ENCODE measurements at regions not wholly inside any gene's neighbourhood (a gene's known extent, or its start where the extent isn't known, plus 50 kb on each side); places are given as distances from the start of the nearest gene placed in this dataset.

DNA sequence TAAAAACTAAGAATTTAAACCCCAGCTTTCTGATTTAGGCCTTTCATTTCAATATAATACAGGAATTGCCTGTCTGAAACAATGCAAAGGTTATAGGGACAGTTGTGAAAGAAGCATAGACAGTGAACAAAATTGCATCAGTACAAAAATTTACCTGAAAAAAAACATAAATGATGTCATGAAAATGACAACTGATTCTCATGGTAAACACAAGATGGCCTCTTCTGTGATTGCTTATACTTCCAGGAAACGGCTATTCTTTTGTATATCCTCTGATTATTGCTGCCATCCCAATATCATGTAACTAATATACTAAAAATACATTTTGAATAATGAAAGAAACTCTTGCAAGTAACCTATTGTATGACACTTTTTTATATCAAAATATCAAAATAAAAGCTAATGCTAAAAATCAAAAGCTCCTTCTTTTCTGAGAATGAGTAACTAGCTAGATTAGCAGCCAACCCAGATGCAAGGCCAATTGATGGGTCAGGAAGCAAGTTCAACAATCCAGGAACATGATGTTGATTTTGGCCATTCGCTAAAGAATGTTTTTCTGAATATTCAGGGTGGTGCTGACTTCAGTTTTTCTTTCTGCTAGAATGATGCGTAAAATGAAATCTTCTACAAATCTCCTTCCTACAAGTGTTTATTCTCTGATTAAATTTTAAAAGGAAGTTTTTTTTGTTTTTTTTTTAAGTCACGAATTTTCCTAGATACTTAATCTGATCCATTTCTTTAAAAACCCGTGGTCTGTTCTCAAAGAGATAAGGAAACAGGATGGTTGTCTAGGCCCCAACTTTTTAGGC, 83.6 kb downstream of the ALX1 start:
- intact Hi-C loops (cut with micrococcal nuclease): no loop called here
- Mint-ChIP-seq H3K4me1 (ENCODE audit: insufficient read depth, unreplicated experiment) (no peaks in the 10 kb centered on the region), H3K9me3 (ENCODE audit: unreplicated experiment) (no peaks in the 10 kb centered on the region), H3K27me3 (ENCODE audit: insufficient read depth, unreplicated experiment) (no peaks in the 10 kb centered on the region), H3K4me3 (ENCODE audit: unreplicated experiment) (no peak overlapping the region), H3K27ac (ENCODE audit: low read depth, unreplicated experiment) (no peak overlapping the region), H3K36me3 (ENCODE audit: insufficient read depth, unreplicated experiment) (no peaks in the 10 kb centered on the region)
- TF ChIP-seq, protein P1, sequence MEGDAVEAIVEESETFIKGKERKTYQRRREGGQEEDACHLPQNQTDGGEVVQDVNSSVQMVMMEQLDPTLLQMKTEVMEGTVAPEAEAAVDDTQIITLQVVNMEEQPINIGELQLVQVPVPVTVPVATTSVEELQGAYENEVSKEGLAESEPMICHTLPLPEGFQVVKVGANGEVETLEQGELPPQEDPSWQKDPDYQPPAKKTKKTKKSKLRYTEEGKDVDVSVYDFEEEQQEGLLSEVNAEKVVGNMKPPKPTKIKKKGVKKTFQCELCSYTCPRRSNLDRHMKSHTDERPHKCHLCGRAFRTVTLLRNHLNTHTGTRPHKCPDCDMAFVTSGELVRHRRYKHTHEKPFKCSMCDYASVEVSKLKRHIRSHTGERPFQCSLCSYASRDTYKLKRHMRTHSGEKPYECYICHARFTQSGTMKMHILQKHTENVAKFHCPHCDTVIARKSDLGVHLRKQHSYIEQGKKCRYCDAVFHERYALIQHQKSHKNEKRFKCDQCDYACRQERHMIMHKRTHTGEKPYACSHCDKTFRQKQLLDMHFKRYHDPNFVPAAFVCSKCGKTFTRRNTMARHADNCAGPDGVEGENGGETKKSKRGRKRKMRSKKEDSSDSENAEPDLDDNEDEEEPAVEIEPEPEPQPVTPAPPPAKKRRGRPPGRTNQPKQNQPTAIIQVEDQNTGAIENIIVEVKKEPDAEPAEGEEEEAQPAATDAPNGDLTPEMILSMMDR (IDR thresholded peaks at IDR 0.05; ENCODE audit: unreplicated experiment): no peak
- CTCF ChIA-PET: interaction anchor here (0.6 kb wide), 1 partner anchor 16 kb away, joined by 3 read pairs; no protein-coding TSS in a partner anchor
- BruUV-seq (replicated peaks): no TSS peak
- DNase-seq (ENCODE audit: unreplicated experiment): no peak
- POLR2A ChIA-PET: no interaction called here

DNA sequence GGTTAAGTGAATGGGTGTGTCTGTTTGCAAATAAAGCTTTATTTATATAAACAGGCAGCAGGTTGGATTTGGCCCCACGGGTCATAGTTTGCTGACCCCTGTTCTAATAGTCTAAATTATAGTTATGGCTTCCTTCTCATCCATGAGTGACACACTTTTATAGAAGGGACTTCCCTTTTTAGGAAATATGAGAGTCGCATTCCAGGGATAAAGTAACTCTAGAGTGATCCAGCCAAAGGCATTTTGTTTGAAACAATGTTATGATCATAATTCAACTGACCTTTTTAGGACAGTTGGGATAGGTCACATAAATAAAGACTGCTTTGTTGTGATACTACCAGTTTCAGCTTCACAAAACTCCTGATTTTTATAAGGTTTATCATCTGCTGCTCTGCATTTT, 87.9 kb downstream of the ALX1 start:
- Mint-ChIP-seq H3K27ac (ENCODE audit: low read depth, unreplicated experiment) (no peak overlapping the region), H3K36me3 (ENCODE audit: insufficient read depth, unreplicated experiment) (no peaks in the 10 kb centered on the region), H3K9me3 (ENCODE audit: unreplicated experiment) (no peaks in the 10 kb centered on the region), H3K27me3 (ENCODE audit: insufficient read depth, unreplicated experiment) (no peaks in the 10 kb centered on the region), H3K4me3 (ENCODE audit: unreplicated experiment) (no peak overlapping the region), H3K4me1 (ENCODE audit: insufficient read depth, unreplicated experiment) (peaks cover 7% of the 10 kb centered on the region)
- intact Hi-C loops (cut with micrococcal nuclease): no loop called here
- ChIA-PET CTCF (interaction anchor here (0.5 to 1.7 kb wide), 3 partner anchors 11 to 58 kb away, joined by 3 to 4 read pairs (median 4); no protein-coding TSS in a partner anchor), POLR2A (no interaction called here)
- no peak for DNase-seq (ENCODE audit: unreplicated experiment)
- TF ChIP-seq, protein P1 (IDR thresholded peaks at IDR 0.05; ENCODE audit: unreplicated experiment): no peak
- no TSS peak for BruUV-seq (replicated peaks)

DNA sequence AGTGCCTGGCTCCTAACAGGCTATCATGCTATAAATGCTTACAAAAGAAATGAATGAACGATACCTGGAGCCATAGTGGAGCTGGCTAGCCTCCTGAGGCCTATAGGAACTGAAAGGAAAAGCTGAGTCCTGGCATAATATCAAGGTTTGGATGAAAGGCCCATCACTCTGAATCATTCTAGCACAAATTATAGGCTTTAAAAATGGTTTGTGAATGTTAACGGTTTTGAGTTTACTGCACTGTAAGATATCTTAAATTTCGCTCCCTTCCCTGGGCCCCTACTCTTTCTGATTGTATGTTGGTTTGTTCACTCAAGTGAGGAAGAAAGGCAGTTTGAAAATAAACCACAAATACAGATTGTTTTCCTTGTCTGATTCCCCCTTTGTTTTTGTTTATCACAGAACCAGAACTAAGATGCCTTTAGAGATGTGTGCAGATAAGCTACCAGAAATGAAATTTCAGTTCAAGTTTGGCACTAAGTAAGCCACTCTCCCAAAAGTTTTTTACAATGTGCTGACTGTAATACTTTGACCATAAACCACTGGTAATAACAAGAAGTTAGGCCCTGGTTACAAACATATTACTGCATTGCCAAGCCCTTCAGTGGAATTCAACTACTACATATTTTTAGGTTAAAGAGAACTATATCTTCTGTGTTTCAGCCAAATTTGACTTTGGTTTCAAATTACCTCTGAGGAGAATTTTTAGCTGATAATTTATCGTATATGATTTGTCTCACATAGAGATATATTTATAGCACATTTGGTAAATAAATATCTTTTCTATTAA, 89.5 kb downstream of the ALX1 start:
- ChIA-PET POLR2A (interaction anchor here (0.6 kb wide), 1 partner anchor 15 kb away, joined by 3 read pairs; no protein-coding TSS in a partner anchor), CTCF (interaction anchor here (0.6 to 1.7 kb wide), 3 partner anchors 60 to 727 kb away, joined by 3 to 4 read pairs (median 3); no protein-coding TSS in a partner anchor)
- Mint-ChIP-seq H3K36me3 (ENCODE audit: insufficient read depth, unreplicated experiment) (no peaks in the 10 kb centered on the region), H3K27ac (ENCODE audit: low read depth, unreplicated experiment) (peak overlapping the region; percentile 31), H3K4me1 (ENCODE audit: insufficient read depth, unreplicated experiment) (peaks cover 7% of the 10 kb centered on the region), H3K27me3 (ENCODE audit: insufficient read depth, unreplicated experiment) (no peaks in the 10 kb centered on the region), H3K4me3 (ENCODE audit: unreplicated experiment) (no peak overlapping the region), H3K9me3 (ENCODE audit: unreplicated experiment) (no peaks in the 10 kb centered on the region)
- TF ChIP-seq, protein P1 (IDR thresholded peaks at IDR 0.05; ENCODE audit: unreplicated experiment): no peak
- no TSS peak for BruUV-seq (replicated peaks)
- DNase-seq (ENCODE audit: unreplicated experiment): no peak
- intact Hi-C loops (cut with micrococcal nuclease): no loop called here

DNA sequence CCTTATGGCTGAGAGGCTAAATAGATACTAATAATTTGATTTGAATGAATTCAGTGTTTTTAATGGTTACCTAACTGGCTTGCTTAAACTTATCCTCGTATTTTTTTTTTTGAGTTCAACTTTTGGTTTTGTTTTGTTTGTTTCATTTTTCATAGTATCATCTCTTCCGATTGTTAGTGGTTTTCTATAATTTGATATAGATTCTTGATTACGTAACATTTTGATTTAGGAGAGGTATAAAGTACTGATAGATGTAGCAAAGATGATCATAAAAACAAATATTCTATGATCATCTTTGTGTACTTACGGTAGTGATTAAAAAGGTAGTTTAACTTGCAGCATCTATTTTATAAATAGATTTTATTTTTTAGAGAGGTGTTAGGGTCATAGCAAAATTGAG, 93.0 kb downstream of the ALX1 start:
- no peak for DNase-seq (ENCODE audit: unreplicated experiment)
- POLR2A ChIA-PET: interaction anchor here (0.7 kb wide), 1 partner anchor 295 kb away, joined by 3 read pairs; no protein-coding TSS in a partner anchor
- intact Hi-C loops (cut with micrococcal nuclease): no loop called here
- H3K27me3 Mint-ChIP-seq (ENCODE audit: insufficient read depth, unreplicated experiment): no peaks in the 10 kb centered on the region
- TF ChIP-seq, protein P1 (IDR thresholded peaks at IDR 0.05; ENCODE audit: unreplicated experiment): no peak
- CTCF ChIA-PET: no interaction called here
- H3K36me3 Mint-ChIP-seq (ENCODE audit: insufficient read depth, unreplicated experiment): no peaks in the 10 kb centered on the region
- no TSS peak for BruUV-seq (replicated peaks)
- H3K27ac Mint-ChIP-seq (ENCODE audit: low read depth, unreplicated experiment): no peak overlapping the region
- no peaks in the 10 kb centered on the region for H3K9me3 Mint-ChIP-seq (ENCODE audit: unreplicated experiment)
- peaks cover 7% of the 10 kb centered on the region for H3K4me1 Mint-ChIP-seq (ENCODE audit: insufficient read depth, unreplicated experiment)
- no peak overlapping the region for H3K4me3 Mint-ChIP-seq (ENCODE audit: unreplicated experiment)

Data from MCF 10A (cell line).